SU-DHL-6 (cell line): ENCODE measurements at regions not wholly inside any gene's neighbourhood (a gene's known extent, or its start where the extent isn't known, plus 50 kb on each side); places are given as distances from the start of the nearest gene placed in this dataset.

ENCODE experiments used
- H2AFZ ChIP-seq: fragments of 200-600 bp; sonication (generic); 2 replicates; pipeline ENCODE4 v1.6.1; 2014; ENCODE audit warnings: low read depth, mild to moderate bottlenecking, moderate library complexity, mixed read lengths, antibody characterized with exemption, low read length; ENCODE audit not compliant: severe bottlenecking
- H3F3A ChIP-seq: fragments of 200-600 bp; shearing (Covaris generic); 2 replicates; pipeline ENCODE4 v1.6.0; 2016; ENCODE audit warnings: antibody characterized with exemption, mild to moderate bottlenecking; ENCODE audit not compliant: insufficient read depth
- H3K27ac ChIP-seq: fragments of 200-600 bp; sonication (generic); 2 replicates; pipeline ENCODE4 v1.5.1; 2016; ENCODE audit warnings: low read depth, mild to moderate bottlenecking, low read length, moderate library complexity, mixed read lengths
- H3K27me3 ChIP-seq: fragments of 200-600 bp; sonication (generic), shearing (Covaris generic); 2 replicates; pipeline ENCODE4 v1.6.0; 2014; ENCODE audit warnings: mild to moderate bottlenecking, low read length
- H3K36me3 ChIP-seq: fragments of 200-600 bp; sonication (generic); 2 replicates; pipeline ENCODE4 v1.6.1; 2014; ENCODE audit warnings: mild to moderate bottlenecking, low read length, mixed read lengths
- H3K4me2 ChIP-seq: fragments of 300-600, 200-600 bp; shearing (Covaris generic), sonication (generic); 2 replicates; pipeline ENCODE4 v1.6.0; 2014; ENCODE audit warnings: low read length, low read depth, mild to moderate bottlenecking; ENCODE audit not compliant: poor library complexity, severe bottlenecking
- H3K4me3 ChIP-seq: fragments of 200-600 bp; sonication (generic); 2 replicates; pipeline ENCODE4 v1.5.1; 2014; ENCODE audit warnings: antibody characterized with exemption, low read length, mild to moderate bottlenecking, mixed read lengths; ENCODE audit not compliant: insufficient read depth, poor library complexity, severe bottlenecking
- H3K79me2 ChIP-seq: fragments of 200-600 bp; sonication (generic); 2 replicates; pipeline ENCODE4 v1.6.1; 2014; ENCODE audit warnings: mild to moderate bottlenecking, low read length, moderate library complexity; ENCODE audit not compliant: insufficient read depth
- H3K9ac ChIP-seq: fragments of 200-600 bp; sonication (generic); 2 replicates; pipeline ENCODE4 v1.7.0; 2014; ENCODE audit warnings: mild to moderate bottlenecking, low read length
- H3K9me2 ChIP-seq: fragments of 200-600 bp; sonication (generic); replicated peaks from 2 replicates; pipeline ENCODE4 v1.6.1; 2014; ENCODE audit warnings: low read length; ENCODE audit not compliant: insufficient read depth
- H3K9me3 ChIP-seq: fragments of 200-600 bp; sonication (generic); 2 replicates; pipeline ENCODE4 v1.6.1; 2014; ENCODE audit warnings: low read length, mixed read lengths; ENCODE audit not compliant: insufficient read depth
- H4K20me1 ChIP-seq: fragments of 200-600 bp; sonication (generic); 2 replicates; pipeline ENCODE4 v1.6.1; 2014; ENCODE audit warnings: low read depth, mild to moderate bottlenecking, antibody characterized with exemption, low read length, moderate library complexity, mixed read lengths
- CTCF ChIP-seq: fragments of 200-600 bp; sonication (generic); IDR thresholded peaks from one replicate; pipeline ENCODE4 v1.5.1; 2017; ENCODE audit warnings: antibody characterized with exemption, mild to moderate bottlenecking, low read length, moderate library complexity; ENCODE audit not compliant: insufficient read depth, poor library complexity, severe bottlenecking
- EZH2phosphoT487 ChIP-seq: fragments of 200-600 bp; sonication (generic), shearing (Covaris generic); conservative IDR thresholded peaks from 2 replicates; pipeline ENCODE4 v1.6.1; 2018; ENCODE audit warnings: mild to moderate bottlenecking, antibody characterized with exemption, low read length, moderate library complexity, mixed read lengths

- Histone ChIP-seq H3K4me3 (no peak overlapping the region), H3K9me3 (peaks cover 4% of the 10 kb centered on the region; the same call in 1 of the 2 replicates), H3K27ac (no peak overlapping the region), H3K9ac (no peak overlapping the region), H3F3A (no peaks in the 10 kb centered on the region), H4K20me1 (no peaks in the 10 kb centered on the region), H3K79me2 (no peaks in the 10 kb centered on the region), H3K9me2 (no peaks in the 10 kb centered on the region), H3K27me3 (no peaks in the 10 kb centered on the region), H2AFZ (no peak overlapping the region), H3K36me3 (no peaks in the 10 kb centered on the region), H3K4me2 (no peak overlapping the region)
- TF ChIP-seq CTCF: no peak
- TF ChIP-seq EZH2phosphoT487: no peak
These were observed 141.8 kb upstream of the MSX1 start for GRCh38 chr4:4717692-4718091.

GRCh38 chr4:4714331-4714730 is 145.1 kb upstream of the MSX1 start:
- no peak for TF ChIP-seq EZH2phosphoT487
- no peak for TF ChIP-seq CTCF
- H3K4me3 ChIP-seq: no peak overlapping the region

GRCh38 chr4:4712800-4713528 is 146.5 kb upstream of the MSX1 start:
- Histone ChIP-seq H3K9me2 (no peaks in the 10 kb centered on the region), H3F3A (no peaks in the 10 kb centered on the region), H3K27me3 (no peaks in the 10 kb centered on the region), H3K9ac (no peak overlapping the region), H3K4me2 (no peak overlapping the region), H2AFZ (no peak overlapping the region), H3K79me2 (no peaks in the 10 kb centered on the region), H3K27ac (no peak overlapping the region), H4K20me1 (no peaks in the 10 kb centered on the region), H3K36me3 (no peaks in the 10 kb centered on the region), H3K9me3 (no peaks in the 10 kb centered on the region), H3K4me3 (no peak overlapping the region)
- TF ChIP-seq CTCF: no peak
- TF ChIP-seq EZH2phosphoT487: no peak

More at GRCh38 chr4:4714331-4714730, 145.1 kb upstream of the MSX1 start:
- H3K4me2 ChIP-seq: no peak overlapping the region
- no peaks in the 10 kb centered on the region for H3F3A ChIP-seq
- H3K9ac ChIP-seq: no peak overlapping the region
- H3K9me2 ChIP-seq: no peaks in the 10 kb centered on the region
- no peaks in the 10 kb centered on the region for H4K20me1 ChIP-seq
- H3K9me3 ChIP-seq: no peaks in the 10 kb centered on the region
- H3K27me3 ChIP-seq: no peaks in the 10 kb centered on the region
- H2AFZ ChIP-seq: no peak overlapping the region
- no peaks in the 10 kb centered on the region for H3K36me3 ChIP-seq
- H3K27ac ChIP-seq: no peak overlapping the region
- no peaks in the 10 kb centered on the region for H3K79me2 ChIP-seq
